WTC11 (cell line): ENCODE measurements at regions not wholly inside any gene's neighbourhood (a gene's known extent, or its start where the extent isn't known, plus 50 kb on each side); places are given as distances from the start of the nearest gene placed in this dataset.

Experiments
- GABPB1 ChIP-seq: sonication (generic); formaldehyde crosslinking; IDR thresholded peaks from 2 replicates; pipeline ENCODE4 v1.8.1; 2023; ENCODE audit warnings: mild to moderate bottlenecking, missing genetic modification reagents
- JUN ChIP-seq: sonication (generic); formaldehyde crosslinking; IDR thresholded peaks from 2 replicates; pipeline ENCODE4 v1.8.0; 2023; ENCODE audit warnings: mild to moderate bottlenecking, missing genetic modification reagents
- ZNF138 ChIP-seq: sonication (generic); formaldehyde crosslinking; conservative IDR thresholded peaks from 2 replicates; pipeline ENCODE4 v1.8.1; 2022; ENCODE audit warnings: mild to moderate bottlenecking, moderate library complexity, missing genetic modification reagents
- TF ChIP-seq, protein P1 (sequence below): sonication (generic); formaldehyde crosslinking; IDR thresholded peaks from 2 replicates; pipeline ENCODE4 v1.8.0; 2022; ENCODE audit warnings: mild to moderate bottlenecking, missing genetic modification reagents
- TF ChIP-seq, protein P2 (sequence below): sonication (generic); formaldehyde crosslinking; IDR thresholded peaks from 2 replicates; pipeline ENCODE4 v1.8.1; 2022; ENCODE audit warnings: low read depth, missing genetic modification reagents, borderline replicate concordance
- TF ChIP-seq, protein P3 (sequence below): fragments of 200-600 bp; IDR thresholded peaks from 2 replicates; pipeline ENCODE4 v1.8.0; 2022; ENCODE audit warnings: antibody characterized with exemption
- TF ChIP-seq, protein P4 (sequence below): sonication (generic); formaldehyde crosslinking; IDR thresholded peaks from 2 replicates; pipeline ENCODE4 v1.8.0; 2023; ENCODE audit warnings: missing genetic modification reagents, mild to moderate bottlenecking, borderline replicate concordance
- TF ChIP-seq, protein P5 (sequence below): sonication (generic); formaldehyde crosslinking; IDR thresholded peaks from 2 replicates; pipeline ENCODE4 v1.8.1; 2022; ENCODE audit warnings: mild to moderate bottlenecking, missing genetic modification reagents, moderate library complexity, borderline replicate concordance

DNA sequence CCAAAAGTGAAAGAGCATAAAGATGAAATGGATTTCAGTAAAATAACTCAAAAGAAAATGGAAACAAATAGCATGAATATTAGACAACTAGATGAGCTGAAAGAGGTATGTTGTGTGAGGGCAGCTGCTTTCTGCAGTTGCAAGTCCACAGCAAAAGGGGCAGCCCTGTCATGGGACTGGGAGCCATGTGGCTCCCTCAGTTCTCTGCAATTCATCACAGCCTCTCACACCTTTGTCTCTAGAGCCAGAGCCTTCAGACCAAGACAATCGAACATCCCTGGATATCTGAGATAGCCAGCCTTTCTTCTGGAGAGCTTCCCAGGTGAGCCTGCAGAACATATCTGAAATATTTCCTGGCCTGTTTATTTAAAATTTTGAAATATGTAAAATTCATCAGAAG lies 538.7 kb downstream of the REEP3 start:
- TF ChIP-seq, protein P1, sequence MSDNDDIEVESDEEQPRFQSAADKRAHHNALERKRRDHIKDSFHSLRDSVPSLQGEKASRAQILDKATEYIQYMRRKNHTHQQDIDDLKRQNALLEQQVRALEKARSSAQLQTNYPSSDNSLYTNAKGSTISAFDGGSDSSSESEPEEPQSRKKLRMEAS = no peak
- TF ChIP-seq, protein P2, sequence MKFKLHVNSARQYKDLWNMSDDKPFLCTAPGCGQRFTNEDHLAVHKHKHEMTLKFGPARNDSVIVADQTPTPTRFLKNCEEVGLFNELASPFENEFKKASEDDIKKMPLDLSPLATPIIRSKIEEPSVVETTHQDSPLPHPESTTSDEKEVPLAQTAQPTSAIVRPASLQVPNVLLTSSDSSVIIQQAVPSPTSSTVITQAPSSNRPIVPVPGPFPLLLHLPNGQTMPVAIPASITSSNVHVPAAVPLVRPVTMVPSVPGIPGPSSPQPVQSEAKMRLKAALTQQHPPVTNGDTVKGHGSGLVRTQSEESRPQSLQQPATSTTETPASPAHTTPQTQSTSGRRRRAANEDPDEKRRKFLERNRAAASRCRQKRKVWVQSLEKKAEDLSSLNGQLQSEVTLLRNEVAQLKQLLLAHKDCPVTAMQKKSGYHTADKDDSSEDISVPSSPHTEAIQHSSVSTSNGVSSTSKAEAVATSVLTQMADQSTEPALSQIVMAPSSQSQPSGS (CRISPR knock-in tag) = no peak
- TF ChIP-seq ZNF138 (CRISPR knock-in tag) = no peak
- TF ChIP-seq, protein P3, sequence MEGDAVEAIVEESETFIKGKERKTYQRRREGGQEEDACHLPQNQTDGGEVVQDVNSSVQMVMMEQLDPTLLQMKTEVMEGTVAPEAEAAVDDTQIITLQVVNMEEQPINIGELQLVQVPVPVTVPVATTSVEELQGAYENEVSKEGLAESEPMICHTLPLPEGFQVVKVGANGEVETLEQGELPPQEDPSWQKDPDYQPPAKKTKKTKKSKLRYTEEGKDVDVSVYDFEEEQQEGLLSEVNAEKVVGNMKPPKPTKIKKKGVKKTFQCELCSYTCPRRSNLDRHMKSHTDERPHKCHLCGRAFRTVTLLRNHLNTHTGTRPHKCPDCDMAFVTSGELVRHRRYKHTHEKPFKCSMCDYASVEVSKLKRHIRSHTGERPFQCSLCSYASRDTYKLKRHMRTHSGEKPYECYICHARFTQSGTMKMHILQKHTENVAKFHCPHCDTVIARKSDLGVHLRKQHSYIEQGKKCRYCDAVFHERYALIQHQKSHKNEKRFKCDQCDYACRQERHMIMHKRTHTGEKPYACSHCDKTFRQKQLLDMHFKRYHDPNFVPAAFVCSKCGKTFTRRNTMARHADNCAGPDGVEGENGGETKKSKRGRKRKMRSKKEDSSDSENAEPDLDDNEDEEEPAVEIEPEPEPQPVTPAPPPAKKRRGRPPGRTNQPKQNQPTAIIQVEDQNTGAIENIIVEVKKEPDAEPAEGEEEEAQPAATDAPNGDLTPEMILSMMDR = no peak
- TF ChIP-seq JUN = no peak
- TF ChIP-seq, protein P4, sequence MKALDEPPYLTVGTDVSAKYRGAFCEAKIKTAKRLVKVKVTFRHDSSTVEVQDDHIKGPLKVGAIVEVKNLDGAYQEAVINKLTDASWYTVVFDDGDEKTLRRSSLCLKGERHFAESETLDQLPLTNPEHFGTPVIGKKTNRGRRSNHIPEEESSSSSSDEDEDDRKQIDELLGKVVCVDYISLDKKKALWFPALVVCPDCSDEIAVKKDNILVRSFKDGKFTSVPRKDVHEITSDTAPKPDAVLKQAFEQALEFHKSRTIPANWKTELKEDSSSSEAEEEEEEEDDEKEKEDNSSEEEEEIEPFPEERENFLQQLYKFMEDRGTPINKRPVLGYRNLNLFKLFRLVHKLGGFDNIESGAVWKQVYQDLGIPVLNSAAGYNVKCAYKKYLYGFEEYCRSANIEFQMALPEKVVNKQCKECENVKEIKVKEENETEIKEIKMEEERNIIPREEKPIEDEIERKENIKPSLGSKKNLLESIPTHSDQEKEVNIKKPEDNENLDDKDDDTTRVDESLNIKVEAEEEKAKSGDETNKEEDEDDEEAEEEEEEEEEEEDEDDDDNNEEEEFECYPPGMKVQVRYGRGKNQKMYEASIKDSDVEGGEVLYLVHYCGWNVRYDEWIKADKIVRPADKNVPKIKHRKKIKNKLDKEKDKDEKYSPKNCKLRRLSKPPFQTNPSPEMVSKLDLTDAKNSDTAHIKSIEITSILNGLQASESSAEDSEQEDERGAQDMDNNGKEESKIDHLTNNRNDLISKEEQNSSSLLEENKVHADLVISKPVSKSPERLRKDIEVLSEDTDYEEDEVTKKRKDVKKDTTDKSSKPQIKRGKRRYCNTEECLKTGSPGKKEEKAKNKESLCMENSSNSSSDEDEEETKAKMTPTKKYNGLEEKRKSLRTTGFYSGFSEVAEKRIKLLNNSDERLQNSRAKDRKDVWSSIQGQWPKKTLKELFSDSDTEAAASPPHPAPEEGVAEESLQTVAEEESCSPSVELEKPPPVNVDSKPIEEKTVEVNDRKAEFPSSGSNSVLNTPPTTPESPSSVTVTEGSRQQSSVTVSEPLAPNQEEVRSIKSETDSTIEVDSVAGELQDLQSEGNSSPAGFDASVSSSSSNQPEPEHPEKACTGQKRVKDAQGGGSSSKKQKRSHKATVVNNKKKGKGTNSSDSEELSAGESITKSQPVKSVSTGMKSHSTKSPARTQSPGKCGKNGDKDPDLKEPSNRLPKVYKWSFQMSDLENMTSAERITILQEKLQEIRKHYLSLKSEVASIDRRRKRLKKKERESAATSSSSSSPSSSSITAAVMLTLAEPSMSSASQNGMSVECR = no peak
- TF ChIP-seq GABPB1 = no peak
- TF ChIP-seq, protein P5, sequence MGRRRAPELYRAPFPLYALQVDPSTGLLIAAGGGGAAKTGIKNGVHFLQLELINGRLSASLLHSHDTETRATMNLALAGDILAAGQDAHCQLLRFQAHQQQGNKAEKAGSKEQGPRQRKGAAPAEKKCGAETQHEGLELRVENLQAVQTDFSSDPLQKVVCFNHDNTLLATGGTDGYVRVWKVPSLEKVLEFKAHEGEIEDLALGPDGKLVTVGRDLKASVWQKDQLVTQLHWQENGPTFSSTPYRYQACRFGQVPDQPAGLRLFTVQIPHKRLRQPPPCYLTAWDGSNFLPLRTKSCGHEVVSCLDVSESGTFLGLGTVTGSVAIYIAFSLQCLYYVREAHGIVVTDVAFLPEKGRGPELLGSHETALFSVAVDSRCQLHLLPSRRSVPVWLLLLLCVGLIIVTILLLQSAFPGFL = no peak
